Hematopoietic multipotent progenitor cell treated with erythropoietin and hydrocortisone succinate and interleukin-3 and kit ligand, for 17 days (in vitro differentiated cells): ENCODE measurements at regions not wholly inside any gene's neighbourhood (a gene's known extent, or its start where the extent isn't known, plus 50 kb on each side); places are given as distances from the start of the nearest gene placed in this dataset.

ENCODE experiments used
- DNase-seq: peaks from one replicate; pipeline ENCODE4 v3.0.0-alpha.2; 2015; ENCODE audit warnings: low spot score

GRCh38 chr1:209030454-209031167, 552.9 kb upstream of the CAMK1G start:
- no peak for DNase-seq

GRCh38 chr1:209037064-209037463, 546.5 kb upstream of the CAMK1G start:
- no peak for DNase-seq

GRCh38 chr1:209038316-209038715, 545.2 kb upstream of the CAMK1G start:
- DNase-seq, result no peak

GRCh38 chr1:209038735-209039134, 544.8 kb upstream of the CAMK1G start:
- no peak for DNase-seq

GRCh38 chr1:209040351-209040750, 543.2 kb upstream of the CAMK1G start:
- DNase-seq, result no peak

GRCh38 chr1:209041927-209042326, 541.6 kb upstream of the CAMK1G start:
- DNase-seq, result no peak

- DNase-seq, result no peak
Measured at GRCh38 chr1:209042413-209042812, 541.1 kb upstream of the CAMK1G start.

GRCh38 chr1:209045331-209046057, 538.0 kb upstream of the CAMK1G start:
- DNase-seq, result no peak

GRCh38 chr1:209046058-209046417, 537.5 kb upstream of the CAMK1G start:
- DNase-seq, result no peak

GRCh38 chr1:209046935-209047334, 536.6 kb upstream of the CAMK1G start:
- DNase-seq, result no peak

GRCh38 chr1:209048941-209049669, 534.4 kb upstream of the CAMK1G start:
- DNase-seq, result no peak

- no peak for DNase-seq
Measured at GRCh38 chr1:209051570-209051969, 531.9 kb upstream of the CAMK1G start.

- DNase-seq, result no peak
Measured at GRCh38 chr1:209053587-209053986, 529.9 kb upstream of the CAMK1G start.

GRCh38 chr1:209057083-209057482, 526.4 kb upstream of the CAMK1G start:
- no peak for DNase-seq

- DNase-seq, result no peak
Measured at GRCh38 chr1:209057901-209058300, 525.6 kb upstream of the CAMK1G start.

GRCh38 chr1:209059376-209059775, 524.1 kb upstream of the CAMK1G start:
- DNase-seq, result no peak

GRCh38 chr1:209059981-209060380, 523.5 kb upstream of the CAMK1G start:
- no peak for DNase-seq

GRCh38 chr1:209062081-209062620, 521.4 kb upstream of the CAMK1G start:
- DNase-seq, result no peak

- DNase-seq, result no peak
Measured at GRCh38 chr1:209062863-209063262, 520.7 kb upstream of the CAMK1G start.

- no peak for DNase-seq
Measured at GRCh38 chr1:209063767-209064659, 519.5 kb upstream of the CAMK1G start.

GRCh38 chr1:209064850-209065706, 518.4 kb upstream of the CAMK1G start:
- no peak for DNase-seq
